ENCODE measurements at regions not wholly inside any gene's neighbourhood (a gene's known extent, or its start where the extent isn't known, plus 50 kb on each side); places are given as distances from the start of the nearest gene placed in this dataset.

GRCh38 chr2:52563151-52563550 lies 1204.5 kb upstream of the CHAC2 start:
- TF ChIP-seq CTCF (optimal IDR thresholded peaks at IDR 0.05 in 1 of 3, IDR thresholded peaks at IDR 0.05 in 1 of 3, conservative IDR thresholded peaks at IDR 0.05 in 1 of 3; ENCODE audit: extremely low read depth in 1 of 3, insufficient read depth in 2 of 3, low read length in 3 of 3), result no peak
- no peak for TF ChIP-seq EZH2 (IDR thresholded peaks at IDR 0.05; ENCODE audit: low read length)
